ENCODE measurements at regions not wholly inside any gene's neighbourhood (a gene's known extent, or its start where the extent isn't known, plus 50 kb on each side); places are given as distances from the start of the nearest gene placed in this dataset.

GRCh38 chr12:93015871-93016751, 87.0 kb upstream of the EEA1 start:
- no peak for TF ChIP-seq CTCF (IDR thresholded peaks at IDR 0.05)
- TF ChIP-seq YY1 (IDR thresholded peaks at IDR 0.05; ENCODE audit: low read depth), result no peak
- TF ChIP-seq RCOR1 (IDR thresholded peaks at IDR 0.05; ENCODE audit: low read length), result no peak
- TF ChIP-seq REST (IDR thresholded peaks at IDR 0.05; ENCODE audit: low read depth, low read length), result no peak
- TF ChIP-seq TAF1 (IDR thresholded peaks at IDR 0.05; ENCODE audit: borderline replicate concordance, low read depth, low read length), result no peak
- no peak for TF ChIP-seq ZBTB33 (IDR thresholded peaks at IDR 0.05; ENCODE audit: borderline replicate concordance, low read depth)
- TF ChIP-seq SIN3A (IDR thresholded peaks at IDR 0.05; ENCODE audit: borderline replicate concordance, low read depth, low read length), result no peak
- TF ChIP-seq USF2 (IDR thresholded peaks at IDR 0.05; ENCODE audit: borderline replicate concordance, low read depth, low read length), result no peak

Measured in SK-N-SH (cell line).